ENCODE measurements at regions not wholly inside any gene's neighbourhood (a gene's known extent, or its start where the extent isn't known, plus 50 kb on each side); places are given as distances from the start of the nearest gene placed in this dataset.

GRCh38 chr5:128667152-128667551, 129.1 kb upstream of the FBN2 start:
- peak; percentile 18; the same call in 1 of the 2 replicates for TF ChIP-seq CTCF (IDR thresholded peaks at IDR 0.05)
- TF ChIP-seq SIN3A (IDR thresholded peaks at IDR 0.05; ENCODE audit: borderline replicate concordance, insufficient read depth, low read depth, low read length) = no peak
